CD4-positive, CD25-positive, alpha-beta regulatory T cell (primary cell): ENCODE measurements at regions not wholly inside any gene's neighbourhood (a gene's known extent, or its start where the extent isn't known, plus 50 kb on each side); places are given as distances from the start of the nearest gene placed in this dataset.

Experiments
- ATAC-seq, 2 donors: fragments of 150-1000 bp; cut with Tn5 transposase; one replicate each; pipeline ENCODE4 v1.10.0; 2021; ENCODE audit warnings: low read depth in 2 of 2, moderate number of reproducible peaks in 2 of 2, moderate library complexity in 1 of 2
- DNase-seq, 3 donors: peaks; one replicate each; pipeline versions ENCODE4 v3.0.0 to v3.0.0-alpha.2; 2012 to 2022; ENCODE audit warnings: mixed read lengths in 1 of 3
- H3K27ac ChIP-seq: one replicate; pipeline ENCODE4 v1.7.0; 2013; ENCODE audit warnings: mild to moderate bottlenecking, low read length; ENCODE audit not compliant: insufficient read depth, poor library complexity, severe bottlenecking
- H3K27me3 ChIP-seq: one replicate; pipeline ENCODE4 v1.7.0; 2013; ENCODE audit warnings: low read length; ENCODE audit not compliant: control insufficient read depth, insufficient read depth
- H3K36me3 ChIP-seq: one replicate; pipeline ENCODE4 v1.7.0; 2013; ENCODE audit warnings: mild to moderate bottlenecking, low read length, moderate library complexity; ENCODE audit not compliant: control insufficient read depth, insufficient read depth
- H3K4me1 ChIP-seq: 2 replicates; pipeline ENCODE4 v1.7.0; 2013; ENCODE audit warnings: mild to moderate bottlenecking, low read length; ENCODE audit not compliant: insufficient read depth, control insufficient read depth, poor library complexity, severe bottlenecking
- H3K4me3 ChIP-seq: one replicate; pipeline ENCODE4 v1.7.0; 2013; ENCODE audit warnings: low read depth, mild to moderate bottlenecking, low read length, moderate library complexity
- H3K9me3 ChIP-seq, 2 experiments: 1 replicate in 1 of 2; 2 replicates in 1 of 2; pipeline ENCODE4 v1.7.0; 2013; ENCODE audit warnings: low read length in 2 of 2, mild to moderate bottlenecking in 1 of 2, moderate library complexity in 1 of 2; ENCODE audit not compliant: control insufficient read depth in 2 of 2
- H3K27ac Mint-ChIP-seq, 3 donors: one replicate each; pipeline ENCODE4 v1.8.0; 2020 to 2022; ENCODE audit warnings: mild to moderate bottlenecking in 3 of 3, mixed read lengths in 3 of 3, moderate library complexity in 2 of 3
- H3K27me3 Mint-ChIP-seq: one replicate; pipeline ENCODE4 v1.8.0; 2022; ENCODE audit warnings: mild to moderate bottlenecking, mixed read lengths
- H3K36me3 Mint-ChIP-seq: one replicate; pipeline ENCODE4 v1.8.0; 2020; ENCODE audit warnings: mixed read lengths
- H3K4me1 Mint-ChIP-seq, 4 donors: one replicate each; pipeline ENCODE4 v1.8.0; 2020 to 2022; ENCODE audit warnings: mixed read lengths in 4 of 4, mild to moderate bottlenecking in 1 of 4
- H3K4me3 Mint-ChIP-seq, 4 donors: one replicate each; pipeline ENCODE4 v1.8.0; 2020 to 2022; ENCODE audit warnings: mild to moderate bottlenecking in 4 of 4, mixed read lengths in 4 of 4, moderate library complexity in 3 of 4
- H3K9me3 Mint-ChIP-seq, 7 donors: one replicate each; pipeline ENCODE4 v1.8.0; 2020 to 2022; ENCODE audit warnings: mixed read lengths in 7 of 7, mild to moderate bottlenecking in 3 of 7, moderate library complexity in 2 of 7

- no peak for ATAC-seq
- Mint-ChIP-seq H3K4me1 (no peaks in the 10 kb centered on the region), H3K4me3 (no peak overlapping the region), H3K9me3 (peaks cover 0 to 15% (median 2%) of the 10 kb centered on the region in 7 donors), H3K36me3 (no peaks in the 10 kb centered on the region), H3K27ac (no peak overlapping the region), H3K27me3 (no peaks in the 10 kb centered on the region)
- DNase-seq: no peak
- no peaks in the 10 kb centered on the region for H3K9me3 ChIP-seq
- H3K4me1 ChIP-seq: no peaks in the 10 kb centered on the region
- no peak overlapping the region for H3K27ac ChIP-seq
- no peaks in the 10 kb centered on the region for H3K36me3 ChIP-seq
- no peaks in the 10 kb centered on the region for H3K27me3 ChIP-seq
- no peak overlapping the region for H3K4me3 ChIP-seq
These were observed 555.0 kb upstream of the NDST4 start for GRCh38 chr4:115668396-115668795.

- no peaks in the 10 kb centered on the region for H3K4me1 Mint-ChIP-seq
- no peaks in the 10 kb centered on the region for H3K27me3 Mint-ChIP-seq
- H3K9me3 ChIP-seq: no peaks in the 10 kb centered on the region
- no peaks in the 10 kb centered on the region for H3K36me3 ChIP-seq
- H3K27ac ChIP-seq: no peak overlapping the region
- DNase-seq (no peak), ATAC-seq (no peak)
- H3K36me3 Mint-ChIP-seq: no peaks in the 10 kb centered on the region
- H3K9me3 Mint-ChIP-seq: peaks cover 0 to 20% (median 2%) of the 10 kb centered on the region in 7 donors
- H3K4me1 ChIP-seq: no peaks in the 10 kb centered on the region
- no peak overlapping the region for H3K4me3 ChIP-seq
- no peak overlapping the region for H3K27ac Mint-ChIP-seq
- no peak overlapping the region for H3K4me3 Mint-ChIP-seq
- no peaks in the 10 kb centered on the region for H3K27me3 ChIP-seq
These were observed 550.9 kb upstream of the NDST4 start for GRCh38 chr4:115664285-115664684.

- DNase-seq: no peak
- H3K27ac ChIP-seq: no peak overlapping the region
- ATAC-seq: no peak
- H3K27ac Mint-ChIP-seq: no peak overlapping the region
- H3K36me3 Mint-ChIP-seq: no peaks in the 10 kb centered on the region
- H3K4me1 Mint-ChIP-seq: no peaks in the 10 kb centered on the region
- H3K27me3 Mint-ChIP-seq: no peaks in the 10 kb centered on the region
- H3K9me3 ChIP-seq: peaks cover 0 to 3% of the 10 kb centered on the region in 2 experiments
- no peak overlapping the region for H3K4me3 Mint-ChIP-seq
- H3K4me1 ChIP-seq: no peaks in the 10 kb centered on the region
- no peaks in the 10 kb centered on the region for H3K27me3 ChIP-seq
- peaks cover 0 to 15% (median 2%) of the 10 kb centered on the region in 7 donors for H3K9me3 Mint-ChIP-seq
- no peaks in the 10 kb centered on the region for H3K36me3 ChIP-seq
- H3K4me3 ChIP-seq: no peak overlapping the region
These were observed 547.0 kb upstream of the NDST4 start for GRCh38 chr4:115660465-115660864.

- Histone ChIP-seq H3K36me3 (no peaks in the 10 kb centered on the region), H3K4me1 (no peaks in the 10 kb centered on the region), H3K9me3 (peaks cover 0 to 3% of the 10 kb centered on the region in 2 experiments), H3K4me3 (no peak overlapping the region), H3K27ac (no peak overlapping the region), H3K27me3 (no peaks in the 10 kb centered on the region)
- DNase-seq (no peak), ATAC-seq (no peak)
- H3K27me3 Mint-ChIP-seq: no peaks in the 10 kb centered on the region
- H3K4me3 Mint-ChIP-seq: no peak overlapping the region
- no peaks in the 10 kb centered on the region for H3K4me1 Mint-ChIP-seq
- no peak overlapping the region for H3K27ac Mint-ChIP-seq
- no peaks in the 10 kb centered on the region for H3K36me3 Mint-ChIP-seq
- H3K9me3 Mint-ChIP-seq: peaks cover 0 to 15% (median 5%) of the 10 kb centered on the region in 7 donors
These were observed 544.7 kb upstream of the NDST4 start for GRCh38 chr4:115657991-115658650.

GRCh38 chr4:115655626-115656025, 542.2 kb upstream of the NDST4 start:
- Mint-ChIP-seq H3K36me3 (no peaks in the 10 kb centered on the region), H3K9me3 (peaks cover 0 to 11% (median 6%) of the 10 kb centered on the region in 7 donors), H3K27me3 (no peaks in the 10 kb centered on the region), H3K4me3 (no peak overlapping the region), H3K4me1 (no peaks in the 10 kb centered on the region), H3K27ac (no peak overlapping the region)
- Histone ChIP-seq H3K27ac (no peak overlapping the region), H3K9me3 (peaks cover 0 to 3% of the 10 kb centered on the region in 2 experiments), H3K4me1 (no peaks in the 10 kb centered on the region), H3K4me3 (no peak overlapping the region), H3K36me3 (no peaks in the 10 kb centered on the region), H3K27me3 (no peaks in the 10 kb centered on the region)
- ATAC-seq (no peak), DNase-seq (no peak)

GRCh38 chr4:115648786-115649185, 535.4 kb upstream of the NDST4 start:
- H3K27ac ChIP-seq: no peak overlapping the region
- Mint-ChIP-seq H3K36me3 (no peaks in the 10 kb centered on the region), H3K27ac (no peak overlapping the region), H3K9me3 (peaks cover 0 to 9% (median 2%) of the 10 kb centered on the region in 7 donors), H3K27me3 (no peaks in the 10 kb centered on the region), H3K4me1 (no peaks in the 10 kb centered on the region), H3K4me3 (no peak overlapping the region)
- H3K4me1 ChIP-seq: no peaks in the 10 kb centered on the region
- no peak for ATAC-seq
- H3K27me3 ChIP-seq: no peaks in the 10 kb centered on the region
- no peaks in the 10 kb centered on the region for H3K36me3 ChIP-seq
- no peak for DNase-seq
- H3K4me3 ChIP-seq: no peak overlapping the region
- no peaks in the 10 kb centered on the region for H3K9me3 ChIP-seq

GRCh38 chr4:115629270-115629669, 515.9 kb upstream of the NDST4 start:
- Mint-ChIP-seq H3K36me3 (no peaks in the 10 kb centered on the region), H3K27ac (no peak overlapping the region), H3K27me3 (no peaks in the 10 kb centered on the region), H3K4me1 (no peaks in the 10 kb centered on the region), H3K4me3 (no peak overlapping the region), H3K9me3 (peaks cover 0 to 16% (median 4%) of the 10 kb centered on the region in 7 donors)
- DNase-seq (no peak), ATAC-seq (no peak)
- H3K27me3 ChIP-seq: no peaks in the 10 kb centered on the region
- H3K36me3 ChIP-seq: no peaks in the 10 kb centered on the region
- H3K4me1 ChIP-seq: no peaks in the 10 kb centered on the region
- H3K27ac ChIP-seq: no peak overlapping the region
- no peak overlapping the region for H3K4me3 ChIP-seq
- H3K9me3 ChIP-seq: peaks cover 0 to 5% of the 10 kb centered on the region in 2 experiments

- Histone ChIP-seq H3K4me3 (no peak overlapping the region), H3K4me1 (no peaks in the 10 kb centered on the region), H3K36me3 (no peaks in the 10 kb centered on the region), H3K27ac (no peak overlapping the region), H3K9me3 (no peaks in the 10 kb centered on the region), H3K27me3 (no peaks in the 10 kb centered on the region)
- H3K27me3 Mint-ChIP-seq: no peaks in the 10 kb centered on the region
- ATAC-seq: no peak
- DNase-seq: no peak
- no peak overlapping the region for H3K4me3 Mint-ChIP-seq
- no peaks in the 10 kb centered on the region for H3K4me1 Mint-ChIP-seq
- peaks cover 0 to 4% (median 1%) of the 10 kb centered on the region in 7 donors for H3K9me3 Mint-ChIP-seq
- no peak overlapping the region for H3K27ac Mint-ChIP-seq
- no peaks in the 10 kb centered on the region for H3K36me3 Mint-ChIP-seq
These were observed 496.2 kb upstream of the NDST4 start for GRCh38 chr4:115609631-115610030.
